GM23338 (cell line): ENCODE measurements at regions not wholly inside any gene's neighbourhood (a gene's known extent, or its start where the extent isn't known, plus 50 kb on each side); places are given as distances from the start of the nearest gene placed in this dataset.

Experiments
- ATAC-seq: fragments of 200-7000 bp; cut with Tn5 transposase; 3 replicates; pipeline ENCODE4 v1.9.1; 2020
- DNase-seq: peaks from one replicate; pipeline ENCODE4 v3.0.0-alpha.2; 2015; ENCODE audit warnings: low spot score
- H2AFZ ChIP-seq: fragments of 200-600 bp; sonication (generic); 2 replicates; pipeline ENCODE4 v1.8.0; 2016; ENCODE audit warnings: antibody characterized with exemption, mild to moderate bottlenecking, moderate library complexity
- H3F3A ChIP-seq: fragments of 200-600 bp; sonication (generic); replicated peaks from 2 replicates; pipeline ENCODE4 v1.8.0; 2017; ENCODE audit warnings: antibody characterized with exemption, mixed run types, low read depth
- H3K27ac ChIP-seq: fragments of 200-600 bp; sonication (generic); 2 replicates; pipeline ENCODE4 v1.6.1; 2016; ENCODE audit warnings: low read depth
- H3K27me3 ChIP-seq: fragments of 200-600 bp; sonication (generic); 2 replicates; pipeline ENCODE4 v1.8.0; 2016; ENCODE audit warnings: mild to moderate bottlenecking, mixed run types, moderate library complexity; ENCODE audit not compliant: insufficient read depth
- H3K36me3 ChIP-seq: fragments of 200-600 bp; sonication (generic); 2 replicates; pipeline ENCODE4 v1.8.0; 2016; ENCODE audit warnings: mild to moderate bottlenecking; ENCODE audit not compliant: insufficient read depth
- H3K4me1 ChIP-seq: fragments of 200-600 bp; sonication (generic); 2 replicates; pipeline ENCODE4 v1.8.0; 2016; ENCODE audit warnings: mild to moderate bottlenecking, moderate library complexity; ENCODE audit not compliant: insufficient read depth
- H3K4me2 ChIP-seq: fragments of 200-600 bp; sonication (generic); 2 replicates; pipeline ENCODE4 v1.7.1; 2017; ENCODE audit warnings: mixed run types
- H3K4me3 ChIP-seq: fragments of 200-600 bp; sonication (generic); 2 replicates; pipeline ENCODE4 v1.6.1; 2016; ENCODE audit warnings: mixed run types
- H3K79me2 ChIP-seq: fragments of 200-600 bp; sonication (generic); replicated peaks from 2 replicates; pipeline ENCODE4 v1.8.0; 2017; ENCODE audit warnings: mild to moderate bottlenecking; ENCODE audit not compliant: insufficient read depth
- H3K9me2 ChIP-seq: fragments of 200-600 bp; sonication (generic); 2 replicates; pipeline ENCODE4 v1.8.0; 2017; ENCODE audit not compliant: insufficient read depth
- H4K20me1 ChIP-seq: fragments of 200-600 bp; sonication (generic); replicated peaks from 2 replicates; pipeline ENCODE4 v1.8.0; 2017; ENCODE audit warnings: mild to moderate bottlenecking; ENCODE audit not compliant: insufficient read depth
- H3K27ac Mint-ChIP-seq: 2 replicates; pipeline ENCODE4 v1.8.0; 2020; ENCODE audit warnings: inconsistent platforms, mild to moderate bottlenecking, moderate library complexity, mixed read lengths
- H3K27me3 Mint-ChIP-seq: 3 replicates; pipeline ENCODE4 v1.8.0; 2022; ENCODE audit warnings: low read depth, mild to moderate bottlenecking, moderate library complexity, mixed read lengths, inconsistent platforms; ENCODE audit not compliant: insufficient read depth, poor library complexity
- H3K36me3 Mint-ChIP-seq: 3 replicates; pipeline ENCODE4 v1.8.0; 2021; ENCODE audit warnings: low read depth, mild to moderate bottlenecking, inconsistent platforms, moderate library complexity, mixed read lengths
- H3K4me1 Mint-ChIP-seq: 3 replicates; pipeline ENCODE4 v1.8.0; 2020; ENCODE audit warnings: mild to moderate bottlenecking, inconsistent platforms, mixed read lengths
- H3K4me3 Mint-ChIP-seq: 3 replicates; pipeline ENCODE4 v1.8.0; 2021; ENCODE audit warnings: moderate library complexity, mild to moderate bottlenecking, inconsistent platforms, mixed read lengths
- H3K9me3 Mint-ChIP-seq: 3 replicates; pipeline ENCODE4 v1.8.0; 2020; ENCODE audit warnings: moderate library complexity, mild to moderate bottlenecking, inconsistent platforms, mixed read lengths
- CREB1 ChIP-seq: fragments of 250-450 bp; sonication (Bioruptor Pico); IDR thresholded peaks from 2 replicates; pipeline ENCODE4 v1.5.0; 2020; ENCODE audit warnings: low read depth, mild to moderate bottlenecking, moderate library complexity
- EZH2 ChIP-seq: fragments of 200-600 bp; sonication (generic); IDR thresholded peaks from one replicate; pipeline ENCODE4 v1.8.0; 2017; ENCODE audit warnings: antibody characterized with exemption, mild to moderate bottlenecking, low read depth; ENCODE audit not compliant: unreplicated experiment
- JUNB ChIP-seq: IDR thresholded peaks from one replicate; pipeline ENCODE4 v1.6.1; 2016; ENCODE audit warnings: antibody characterized with exemption; ENCODE audit not compliant: unreplicated experiment
- NANOG ChIP-seq: IDR thresholded peaks from 2 replicates; pipeline ENCODE4 v1.6.1; 2016; ENCODE audit warnings: antibody characterized with exemption, borderline replicate concordance
- POLR2AphosphoS5 ChIP-seq: IDR thresholded peaks from 2 replicates; pipeline ENCODE4 v1.6.1; 2016; ENCODE audit warnings: antibody characterized with exemption, low read depth
- STAT1 ChIP-seq: IDR thresholded peaks from one replicate; pipeline ENCODE4 v1.6.1; 2016; ENCODE audit warnings: antibody characterized with exemption; ENCODE audit not compliant: unreplicated experiment
- ZNF114 ChIP-seq: fragments of 250-450 bp; sonication (Bioruptor Pico); IDR thresholded peaks from 2 replicates; pipeline ENCODE4 v1.5.0; 2020; ENCODE audit warnings: mild to moderate bottlenecking, moderate library complexity
- ZNF331 ChIP-seq: fragments of 250-450 bp; sonication (Bioruptor Pico); IDR thresholded peaks from 2 replicates; pipeline ENCODE4 v1.5.0; 2020; ENCODE audit warnings: low read depth, mild to moderate bottlenecking, moderate library complexity
- TF ChIP-seq, protein P1 (sequence below): fragments of 250-450 bp; sonication (Bioruptor Pico); IDR thresholded peaks from 2 replicates; pipeline ENCODE4 v1.5.0; 2020; ENCODE audit warnings: mild to moderate bottlenecking, moderate library complexity
- TF ChIP-seq, protein P2 (sequence below), 2 experiments: fragments of 200-600 bp in 1 of 2; sonication (generic) in 1 of 2; conservative IDR thresholded peaks; 2 replicates each; pipeline versions ENCODE4 v1.5.1 to v1.6.1; 2016 to 2017; ENCODE audit warnings: antibody characterized with exemption in 2 of 2, low read depth in 2 of 2, mild to moderate bottlenecking in 2 of 2, moderate library complexity in 1 of 2
- TF ChIP-seq, protein P3 (sequence below): IDR thresholded peaks from 2 replicates; pipeline ENCODE4 v1.6.1; 2016; ENCODE audit warnings: antibody characterized with exemption

DNA sequence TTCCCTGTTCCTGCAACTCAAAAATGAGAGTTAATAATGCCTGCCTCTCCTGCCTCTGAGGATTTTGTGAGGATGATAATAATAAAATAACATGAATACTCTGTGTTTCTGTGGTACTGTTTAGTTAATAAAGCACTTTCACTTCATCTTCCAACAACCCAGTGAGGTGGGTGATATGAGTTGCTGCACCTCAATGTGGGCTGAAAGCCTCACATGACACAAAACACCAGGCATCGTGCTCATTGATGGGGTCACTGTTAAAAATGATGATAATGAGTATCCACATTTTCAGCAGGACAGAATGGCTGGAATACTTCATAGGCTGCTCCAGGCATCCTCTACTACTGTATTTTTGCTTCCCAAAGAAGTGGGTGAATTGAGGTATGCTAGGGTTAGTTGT, 222.8 kb upstream of the NRP1 start (continued):
- TF ChIP-seq, protein P1, sequence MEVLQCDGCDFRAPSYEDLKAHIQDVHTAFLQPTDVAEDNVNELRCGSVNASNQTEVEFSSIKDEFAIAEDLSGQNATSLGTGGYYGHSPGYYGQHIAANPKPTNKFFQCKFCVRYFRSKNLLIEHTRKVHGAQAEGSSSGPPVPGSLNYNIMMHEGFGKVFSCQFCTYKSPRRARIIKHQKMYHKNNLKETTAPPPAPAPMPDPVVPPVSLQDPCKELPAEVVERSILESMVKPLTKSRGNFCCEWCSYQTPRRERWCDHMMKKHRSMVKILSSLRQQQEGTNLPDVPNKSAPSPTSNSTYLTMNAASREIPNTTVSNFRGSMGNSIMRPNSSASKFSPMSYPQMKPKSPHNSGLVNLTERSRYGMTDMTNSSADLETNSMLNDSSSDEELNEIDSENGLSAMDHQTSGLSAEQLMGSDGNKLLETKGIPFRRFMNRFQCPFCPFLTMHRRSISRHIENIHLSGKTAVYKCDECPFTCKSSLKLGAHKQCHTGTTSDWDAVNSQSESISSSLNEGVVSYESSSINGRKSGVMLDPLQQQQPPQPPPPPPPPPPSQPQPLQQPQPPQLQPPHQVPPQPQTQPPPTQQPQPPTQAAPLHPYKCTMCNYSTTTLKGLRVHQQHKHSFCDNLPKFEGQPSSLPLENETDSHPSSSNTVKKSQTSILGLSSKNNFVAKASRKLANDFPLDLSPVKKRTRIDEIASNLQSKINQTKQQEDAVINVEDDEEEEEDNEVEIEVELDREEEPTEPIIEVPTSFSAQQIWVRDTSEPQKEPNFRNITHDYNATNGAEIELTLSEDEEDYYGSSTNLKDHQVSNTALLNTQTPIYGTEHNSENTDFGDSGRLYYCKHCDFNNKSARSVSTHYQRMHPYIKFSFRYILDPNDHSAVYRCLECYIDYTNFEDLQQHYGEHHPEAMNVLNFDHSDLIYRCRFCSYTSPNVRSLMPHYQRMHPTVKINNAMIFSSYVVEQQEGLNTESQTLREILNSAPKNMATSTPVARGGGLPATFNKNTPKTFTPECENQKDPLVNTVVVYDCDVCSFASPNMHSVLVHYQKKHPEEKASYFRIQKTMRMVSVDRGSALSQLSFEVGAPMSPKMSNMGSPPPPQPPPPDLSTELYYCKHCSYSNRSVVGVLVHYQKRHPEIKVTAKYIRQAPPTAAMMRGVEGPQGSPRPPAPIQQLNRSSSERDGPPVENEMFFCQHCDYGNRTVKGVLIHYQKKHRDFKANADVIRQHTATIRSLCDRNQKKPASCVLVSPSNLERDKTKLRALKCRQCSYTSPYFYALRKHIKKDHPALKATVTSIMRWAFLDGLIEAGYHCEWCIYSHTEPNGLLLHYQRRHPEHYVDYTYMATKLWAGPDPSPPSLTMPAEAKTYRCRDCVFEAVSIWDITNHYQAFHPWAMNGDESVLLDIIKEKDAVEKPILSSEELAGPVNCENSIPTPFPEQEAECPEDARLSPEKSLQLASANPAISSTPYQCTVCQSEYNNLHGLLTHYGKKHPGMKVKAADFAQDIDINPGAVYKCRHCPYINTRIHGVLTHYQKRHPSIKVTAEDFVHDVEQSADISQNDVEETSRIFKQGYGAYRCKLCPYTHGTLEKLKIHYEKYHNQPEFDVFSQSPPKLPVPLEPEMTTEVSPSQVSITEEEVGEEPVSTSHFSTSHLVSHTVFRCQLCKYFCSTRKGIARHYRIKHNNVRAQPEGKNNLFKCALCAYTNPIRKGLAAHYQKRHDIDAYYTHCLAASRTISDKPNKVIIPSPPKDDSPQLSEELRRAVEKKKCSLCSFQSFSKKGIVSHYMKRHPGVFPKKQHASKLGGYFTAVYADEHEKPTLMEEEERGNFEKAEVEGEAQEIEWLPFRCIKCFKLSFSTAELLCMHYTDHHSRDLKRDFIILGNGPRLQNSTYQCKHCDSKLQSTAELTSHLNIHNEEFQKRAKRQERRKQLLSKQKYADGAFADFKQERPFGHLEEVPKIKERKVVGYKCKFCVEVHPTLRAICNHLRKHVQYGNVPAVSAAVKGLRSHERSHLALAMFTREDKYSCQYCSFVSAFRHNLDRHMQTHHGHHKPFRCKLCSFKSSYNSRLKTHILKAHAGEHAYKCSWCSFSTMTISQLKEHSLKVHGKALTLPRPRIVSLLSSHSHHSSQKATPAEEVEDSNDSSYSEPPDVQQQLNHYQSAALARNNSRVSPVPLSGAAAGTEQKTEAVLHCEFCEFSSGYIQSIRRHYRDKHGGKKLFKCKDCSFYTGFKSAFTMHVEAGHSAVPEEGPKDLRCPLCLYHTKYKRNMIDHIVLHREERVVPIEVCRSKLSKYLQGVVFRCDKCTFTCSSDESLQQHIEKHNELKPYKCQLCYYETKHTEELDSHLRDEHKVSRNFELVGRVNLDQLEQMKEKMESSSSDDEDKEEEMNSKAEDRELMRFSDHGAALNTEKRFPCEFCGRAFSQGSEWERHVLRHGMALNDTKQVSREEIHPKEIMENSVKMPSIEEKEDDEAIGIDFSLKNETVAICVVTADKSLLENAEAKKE (CRISPR knock-in tag), result no peak
- TF ChIP-seq EZH2, result no peak
- TF ChIP-seq, protein P2, sequence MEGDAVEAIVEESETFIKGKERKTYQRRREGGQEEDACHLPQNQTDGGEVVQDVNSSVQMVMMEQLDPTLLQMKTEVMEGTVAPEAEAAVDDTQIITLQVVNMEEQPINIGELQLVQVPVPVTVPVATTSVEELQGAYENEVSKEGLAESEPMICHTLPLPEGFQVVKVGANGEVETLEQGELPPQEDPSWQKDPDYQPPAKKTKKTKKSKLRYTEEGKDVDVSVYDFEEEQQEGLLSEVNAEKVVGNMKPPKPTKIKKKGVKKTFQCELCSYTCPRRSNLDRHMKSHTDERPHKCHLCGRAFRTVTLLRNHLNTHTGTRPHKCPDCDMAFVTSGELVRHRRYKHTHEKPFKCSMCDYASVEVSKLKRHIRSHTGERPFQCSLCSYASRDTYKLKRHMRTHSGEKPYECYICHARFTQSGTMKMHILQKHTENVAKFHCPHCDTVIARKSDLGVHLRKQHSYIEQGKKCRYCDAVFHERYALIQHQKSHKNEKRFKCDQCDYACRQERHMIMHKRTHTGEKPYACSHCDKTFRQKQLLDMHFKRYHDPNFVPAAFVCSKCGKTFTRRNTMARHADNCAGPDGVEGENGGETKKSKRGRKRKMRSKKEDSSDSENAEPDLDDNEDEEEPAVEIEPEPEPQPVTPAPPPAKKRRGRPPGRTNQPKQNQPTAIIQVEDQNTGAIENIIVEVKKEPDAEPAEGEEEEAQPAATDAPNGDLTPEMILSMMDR (conservative IDR thresholded peaks at IDR 0.05; ENCODE audit: low read depth in 2 of 2), result no peak
- no peak for TF ChIP-seq CREB1 (CRISPR knock-in tag)
- no peak for TF ChIP-seq STAT1
- no peak for TF ChIP-seq POLR2AphosphoS5
- TF ChIP-seq JUNB, result no peak
- no peak for TF ChIP-seq ZNF114 (CRISPR knock-in tag)

DNA sequence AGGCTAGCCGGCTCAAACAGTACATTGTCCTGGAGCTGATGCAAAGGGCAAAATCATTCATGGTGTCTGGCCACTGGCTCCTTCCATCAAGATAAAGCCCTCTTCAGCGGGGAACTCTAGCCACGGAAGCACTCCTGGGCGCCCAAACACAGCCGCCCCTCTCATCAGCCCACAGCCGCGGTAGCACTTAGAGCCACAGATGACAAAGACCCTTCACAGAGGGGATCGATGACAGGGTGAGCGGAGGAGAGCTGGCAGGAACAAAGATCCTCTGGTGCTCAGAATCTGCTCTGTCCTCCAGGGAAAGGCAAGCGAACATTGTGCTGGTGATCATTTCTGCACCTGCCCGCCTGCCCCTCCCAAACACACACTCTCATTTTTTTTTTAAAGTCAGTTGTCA, 222.2 kb upstream of the NRP1 start:
- H4K20me1 ChIP-seq, result no peaks in the 10 kb centered on the region
- peaks cover 27% of the 10 kb centered on the region; the same call in 1 of the 2 replicates for H3K9me2 ChIP-seq
- no peak for DNase-seq
- peak overlapping the region; percentile 63; the same call in 1 of the 2 replicates for H2AFZ ChIP-seq
- no peaks in the 10 kb centered on the region for H3K27me3 ChIP-seq
- Mint-ChIP-seq H3K27me3 (peaks cover 5% of the 10 kb centered on the region), H3K4me3 (no peak overlapping the region), H3K27ac (no peak overlapping the region), H3K4me1 (peaks cover 30% of the 10 kb centered on the region), H3K9me3 (no peaks in the 10 kb centered on the region), H3K36me3 (peaks cover 2% of the 10 kb centered on the region; the same call in 1 of the 3 replicates)
- no peaks in the 10 kb centered on the region for H3F3A ChIP-seq
- no peak overlapping the region for H3K4me3 ChIP-seq
- peaks cover 35% of the 10 kb centered on the region for H3K4me1 ChIP-seq
- H3K4me2 ChIP-seq, result no peak overlapping the region
- no peak overlapping the region for H3K27ac ChIP-seq
- ATAC-seq, result no peak
- no peaks in the 10 kb centered on the region for H3K36me3 ChIP-seq
- H3K79me2 ChIP-seq, result no peaks in the 10 kb centered on the region
- no peak for TF ChIP-seq ZNF331 (CRISPR knock-in tag)
- TF ChIP-seq POLR2AphosphoS5, result no peak
- TF ChIP-seq, protein P3, sequence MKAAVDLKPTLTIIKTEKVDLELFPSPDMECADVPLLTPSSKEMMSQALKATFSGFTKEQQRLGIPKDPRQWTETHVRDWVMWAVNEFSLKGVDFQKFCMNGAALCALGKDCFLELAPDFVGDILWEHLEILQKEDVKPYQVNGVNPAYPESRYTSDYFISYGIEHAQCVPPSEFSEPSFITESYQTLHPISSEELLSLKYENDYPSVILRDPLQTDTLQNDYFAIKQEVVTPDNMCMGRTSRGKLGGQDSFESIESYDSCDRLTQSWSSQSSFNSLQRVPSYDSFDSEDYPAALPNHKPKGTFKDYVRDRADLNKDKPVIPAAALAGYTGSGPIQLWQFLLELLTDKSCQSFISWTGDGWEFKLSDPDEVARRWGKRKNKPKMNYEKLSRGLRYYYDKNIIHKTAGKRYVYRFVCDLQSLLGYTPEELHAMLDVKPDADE, result no peak
- no peak for TF ChIP-seq NANOG
- no peak for TF ChIP-seq CREB1 (CRISPR knock-in tag)
- TF ChIP-seq EZH2, result no peak
- no peak for TF ChIP-seq JUNB
- TF ChIP-seq ZNF114 (CRISPR knock-in tag), result no peak
